ENCODE measurements at regions not wholly inside any gene's neighbourhood (a gene's known extent, or its start where the extent isn't known, plus 50 kb on each side); places are given as distances from the start of the nearest gene placed in this dataset.

DNA sequence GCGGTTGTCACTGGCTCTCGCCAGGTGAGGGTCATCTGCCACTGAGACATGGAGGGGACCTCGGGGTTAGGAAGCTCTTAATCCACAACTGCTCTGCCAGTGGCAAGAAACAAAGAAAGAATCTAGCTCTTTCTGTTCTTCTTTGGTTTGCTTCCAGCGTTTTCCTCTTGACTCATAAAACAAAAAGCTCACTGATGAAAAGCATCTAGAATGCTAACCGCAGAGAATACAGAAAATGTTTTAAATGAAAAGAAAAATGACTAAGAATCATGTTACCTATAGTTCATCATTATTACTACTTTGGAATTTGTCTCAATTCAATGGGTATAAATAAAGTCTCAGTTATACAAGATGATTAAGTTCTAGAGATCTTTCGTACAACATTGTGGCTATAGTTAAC, 274.8 kb upstream of the TENM3 start:
- DNase-seq (ENCODE audit: low spot score in 2 of 2): no peak
- WGBS, 2 donors: 82 to 88% methylated on average over 6 of the region's 6 CpGs
- intact Hi-C loops (cut with DNase I; ENCODE audit: low total_unique reads): no loop called here
- no peak overlapping the region for H3K4me3 ChIP-seq (ENCODE audit: low read depth, poor library complexity, severe bottlenecking)
- no peak for TF ChIP-seq POLR2A (IDR thresholded peaks at IDR 0.05)
- no peak for TF ChIP-seq CTCF (IDR thresholded peaks at IDR 0.05)

DNA sequence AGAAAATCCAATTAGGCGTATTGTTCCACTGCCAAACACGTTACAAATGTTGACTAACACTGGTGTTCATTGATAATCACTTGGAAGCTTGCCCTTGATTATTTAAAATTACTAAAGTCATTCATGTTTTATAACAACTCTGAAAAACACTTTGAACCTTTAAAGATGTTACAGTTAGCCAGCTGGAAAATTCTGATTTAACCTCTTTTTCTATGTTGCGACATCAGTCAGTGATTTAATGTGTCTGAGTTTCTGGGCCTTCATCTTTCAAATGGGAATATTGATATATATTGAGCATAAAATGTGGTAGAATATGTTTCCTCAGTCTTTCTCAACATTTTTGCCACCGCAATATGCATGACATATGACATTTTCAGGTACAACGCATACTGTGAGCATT, 274.1 kb upstream of the TENM3 start:
- DNase-seq (ENCODE audit: low spot score in 2 of 2): no peak
- 90 to 93% methylated on average over 5 of the region's 5 CpGs for WGBS, 2 donors
- no peak for TF ChIP-seq POLR2A (IDR thresholded peaks at IDR 0.05)
- no peak for TF ChIP-seq CTCF (IDR thresholded peaks at IDR 0.05)
- no peak overlapping the region for H3K4me3 ChIP-seq (ENCODE audit: low read depth, poor library complexity, severe bottlenecking)
- intact Hi-C loops (cut with DNase I; ENCODE audit: low total_unique reads): no loop called here

- no peak for DNase-seq (ENCODE audit: low spot score in 2 of 2)
- TF ChIP-seq POLR2A (IDR thresholded peaks at IDR 0.05) (no peak), CTCF (IDR thresholded peaks at IDR 0.05) (no peak)
- 74% methylated on average over 4 of the region's 4 CpGs for WGBS, 2 donors
- intact Hi-C loops (cut with DNase I; ENCODE audit: low total_unique reads): no loop called here
- no peak overlapping the region for H3K4me3 ChIP-seq (ENCODE audit: low read depth, poor library complexity, severe bottlenecking)
These were observed 272.8 kb upstream of the TENM3 start for GRCh38 chr4:181970366-181970765.

- intact Hi-C loops (cut with DNase I; ENCODE audit: low total_unique reads): no loop called here
- DNase-seq (ENCODE audit: low spot score in 2 of 2): no peak
- no peak overlapping the region for H3K4me3 ChIP-seq (ENCODE audit: low read depth, poor library complexity, severe bottlenecking)
- WGBS, 2 donors: 58 to 64% methylated on average over 4 of the region's 4 CpGs
- TF ChIP-seq POLR2A (IDR thresholded peaks at IDR 0.05) (no peak), CTCF (IDR thresholded peaks at IDR 0.05) (no peak)
These were observed 271.8 kb upstream of the TENM3 start for GRCh38 chr4:181971411-181971810.

DNA sequence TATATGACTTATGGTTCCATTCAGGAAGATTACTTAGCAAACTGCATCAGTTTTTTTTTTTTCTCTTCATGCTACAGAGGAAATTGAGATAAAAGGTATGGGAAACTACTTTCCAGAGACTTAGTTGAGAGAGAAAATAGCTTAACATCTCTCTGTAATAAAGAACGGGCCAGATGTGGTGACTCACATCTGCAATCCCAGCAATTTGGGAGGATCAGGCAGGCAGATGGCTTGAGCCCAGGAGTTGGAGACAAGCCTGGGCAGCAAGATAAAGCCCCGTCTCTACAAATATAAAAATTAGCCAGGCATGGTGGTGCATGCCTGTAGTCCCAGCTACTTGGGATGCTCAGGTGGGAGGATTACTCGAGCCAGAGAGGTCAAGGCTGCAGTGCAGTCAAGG, 271.2 kb upstream of the TENM3 start:
- H3K4me3 ChIP-seq (ENCODE audit: low read depth, poor library complexity, severe bottlenecking): no peak overlapping the region
- 33 to 38% methylated on average over 3 of the region's 3 CpGs for WGBS, 2 donors
- no peak for TF ChIP-seq POLR2A (IDR thresholded peaks at IDR 0.05)
- no peak for TF ChIP-seq CTCF (IDR thresholded peaks at IDR 0.05)
- no peak for DNase-seq (ENCODE audit: low spot score in 2 of 2)
- intact Hi-C loops (cut with DNase I; ENCODE audit: low total_unique reads): no loop called here

- no peak for DNase-seq (ENCODE audit: low spot score in 2 of 2)
- TF ChIP-seq POLR2A (IDR thresholded peaks at IDR 0.05) (no peak), CTCF (IDR thresholded peaks at IDR 0.05) (no peak)
- WGBS, 2 donors: 73 to 80% methylated on average over 8 of the region's 8 CpGs
- H3K4me3 ChIP-seq (ENCODE audit: low read depth, poor library complexity, severe bottlenecking): no peak overlapping the region
- intact Hi-C loops (cut with DNase I; ENCODE audit: low total_unique reads): no loop called here
These were observed 266.4 kb upstream of the TENM3 start for GRCh38 chr4:181976764-181977163.
